ENCODE measurements at regions not wholly inside any gene's neighbourhood (a gene's known extent, or its start where the extent isn't known, plus 50 kb on each side); places are given as distances from the start of the nearest gene placed in this dataset.

DNA sequence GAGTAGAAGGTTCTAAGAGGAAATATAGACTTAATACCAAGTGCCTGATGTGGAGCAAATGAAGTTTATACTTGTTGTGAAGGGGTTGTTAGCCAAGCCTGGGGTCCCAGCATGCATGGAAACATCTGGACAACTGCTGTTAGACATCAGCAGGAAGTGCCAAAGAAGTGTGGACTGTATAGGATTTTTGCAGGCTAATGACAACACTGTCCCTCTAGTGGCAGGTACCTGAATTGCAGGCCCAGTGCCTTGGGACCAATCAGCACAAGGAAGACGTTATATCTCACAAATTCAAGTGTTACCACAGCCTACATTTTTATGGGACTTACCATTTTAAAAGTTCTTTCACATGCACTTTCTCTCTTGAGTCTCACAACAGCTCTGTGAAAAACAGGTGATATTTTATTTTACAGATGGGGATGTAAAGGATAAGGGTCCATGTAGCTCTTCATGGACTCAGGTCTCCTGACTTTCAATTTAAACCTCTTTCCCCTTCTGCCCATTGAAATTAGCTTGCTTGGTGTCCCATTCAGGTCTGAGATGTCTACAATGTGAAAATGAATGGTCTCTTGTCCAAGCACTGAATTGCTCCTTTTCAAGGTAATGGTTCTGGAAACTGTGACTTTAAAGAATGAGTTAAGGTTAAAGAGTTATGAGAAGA lies 89.0 kb upstream of the MAP1B start:
- peak; percentile 76 for FAIRE-seq
- TF ChIP-seq FOXK1 (CRISPR knock-in tag; IDR thresholded peaks at IDR 0.05; ENCODE audit: borderline replicate concordance, low read depth) (peak; percentile 29; the same call in 1 of the 2 replicates), ZNF3 (CRISPR knock-in tag; IDR thresholded peaks at IDR 0.05) (no peak), ELF4 (CRISPR knock-in tag; IDR thresholded peaks at IDR 0.05; ENCODE audit: borderline replicate concordance) (no peak), ZNF777 (CRISPR knock-in tag; IDR thresholded peaks at IDR 0.05) (no peak), DNMT1 (CRISPR knock-in tag; IDR thresholded peaks at IDR 0.05) (no peak), KLF13 (CRISPR knock-in tag; IDR thresholded peaks at IDR 0.05) (no peak), YY1 (IDR thresholded peaks at IDR 0.05; ENCODE audit: insufficient read depth, insufficient replicate concordance, low read depth, low read length) (no peak), TBL1XR1 (IDR thresholded peaks at IDR 0.05; ENCODE audit: borderline replicate concordance, low read length, partially characterized antibody) (no peak), SIX4 (CRISPR knock-in tag; IDR thresholded peaks at IDR 0.05) (no peak), GABPB1 (CRISPR knock-in tag; IDR thresholded peaks at IDR 0.05) (peak; percentile 44; the same call in 1 of the 2 replicates), GFI1 (CRISPR knock-in tag; IDR thresholded peaks at IDR 0.05; ENCODE audit: borderline replicate concordance) (no peak), MIER3 (CRISPR knock-in tag; IDR thresholded peaks at IDR 0.05; ENCODE audit: borderline replicate concordance) (no peak), TEAD3 (CRISPR knock-in tag; optimal IDR thresholded peaks at IDR 0.05; ENCODE audit: borderline replicate concordance) (peak; percentile 40), KDM5B (CRISPR knock-in tag; IDR thresholded peaks at IDR 0.05; ENCODE audit: borderline replicate concordance) (no peak), ZNF558 (CRISPR knock-in tag; IDR thresholded peaks at IDR 0.05; ENCODE audit: borderline replicate concordance) (no peak)
- TF ChIP-seq, protein P1, sequence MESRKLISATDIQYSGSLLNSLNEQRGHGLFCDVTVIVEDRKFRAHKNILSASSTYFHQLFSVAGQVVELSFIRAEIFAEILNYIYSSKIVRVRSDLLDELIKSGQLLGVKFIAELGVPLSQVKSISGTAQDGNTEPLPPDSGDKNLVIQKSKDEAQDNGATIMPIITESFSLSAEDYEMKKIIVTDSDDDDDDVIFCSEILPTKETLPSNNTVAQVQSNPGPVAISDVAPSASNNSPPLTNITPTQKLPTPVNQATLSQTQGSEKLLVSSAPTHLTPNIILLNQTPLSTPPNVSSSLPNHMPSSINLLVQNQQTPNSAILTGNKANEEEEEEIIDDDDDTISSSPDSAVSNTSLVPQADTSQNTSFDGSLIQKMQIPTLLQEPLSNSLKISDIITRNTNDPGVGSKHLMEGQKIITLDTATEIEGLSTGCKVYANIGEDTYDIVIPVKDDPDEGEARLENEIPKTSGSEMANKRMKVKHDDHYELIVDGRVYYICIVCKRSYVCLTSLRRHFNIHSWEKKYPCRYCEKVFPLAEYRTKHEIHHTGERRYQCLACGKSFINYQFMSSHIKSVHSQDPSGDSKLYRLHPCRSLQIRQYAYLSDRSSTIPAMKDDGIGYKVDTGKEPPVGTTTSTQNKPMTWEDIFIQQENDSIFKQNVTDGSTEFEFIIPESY (CRISPR knock-in tag; IDR thresholded peaks at IDR 0.05), result no peak
- TF ChIP-seq, protein P2, sequence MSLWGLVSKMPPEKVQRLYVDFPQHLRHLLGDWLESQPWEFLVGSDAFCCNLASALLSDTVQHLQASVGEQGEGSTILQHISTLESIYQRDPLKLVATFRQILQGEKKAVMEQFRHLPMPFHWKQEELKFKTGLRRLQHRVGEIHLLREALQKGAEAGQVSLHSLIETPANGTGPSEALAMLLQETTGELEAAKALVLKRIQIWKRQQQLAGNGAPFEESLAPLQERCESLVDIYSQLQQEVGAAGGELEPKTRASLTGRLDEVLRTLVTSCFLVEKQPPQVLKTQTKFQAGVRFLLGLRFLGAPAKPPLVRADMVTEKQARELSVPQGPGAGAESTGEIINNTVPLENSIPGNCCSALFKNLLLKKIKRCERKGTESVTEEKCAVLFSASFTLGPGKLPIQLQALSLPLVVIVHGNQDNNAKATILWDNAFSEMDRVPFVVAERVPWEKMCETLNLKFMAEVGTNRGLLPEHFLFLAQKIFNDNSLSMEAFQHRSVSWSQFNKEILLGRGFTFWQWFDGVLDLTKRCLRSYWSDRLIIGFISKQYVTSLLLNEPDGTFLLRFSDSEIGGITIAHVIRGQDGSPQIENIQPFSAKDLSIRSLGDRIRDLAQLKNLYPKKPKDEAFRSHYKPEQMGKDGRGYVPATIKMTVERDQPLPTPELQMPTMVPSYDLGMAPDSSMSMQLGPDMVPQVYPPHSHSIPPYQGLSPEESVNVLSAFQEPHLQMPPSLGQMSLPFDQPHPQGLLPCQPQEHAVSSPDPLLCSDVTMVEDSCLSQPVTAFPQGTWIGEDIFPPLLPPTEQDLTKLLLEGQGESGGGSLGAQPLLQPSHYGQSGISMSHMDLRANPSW (CRISPR knock-in tag; IDR thresholded peaks at IDR 0.05; ENCODE audit: borderline replicate concordance), result no peak
- TF ChIP-seq, protein P3, sequence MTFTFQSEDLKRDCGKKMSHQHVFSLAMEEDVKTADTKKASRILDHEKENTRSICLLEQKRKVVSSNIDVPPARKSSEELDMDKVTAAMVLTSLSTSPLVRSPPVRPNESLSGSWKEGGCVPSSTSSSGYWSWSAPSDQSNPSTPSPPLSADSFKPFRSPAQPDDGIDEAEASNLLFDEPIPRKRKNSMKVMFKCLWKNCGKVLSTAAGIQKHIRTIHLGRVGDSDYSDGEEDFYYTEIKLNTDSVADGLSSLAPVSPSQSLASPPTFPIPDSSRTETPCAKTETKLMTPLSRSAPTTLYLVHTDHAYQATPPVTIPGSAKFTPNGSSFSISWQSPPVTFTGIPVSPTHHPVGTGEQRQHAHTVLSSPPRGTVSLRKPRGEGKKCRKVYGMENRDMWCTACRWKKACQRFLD (CRISPR knock-in tag; IDR thresholded peaks at IDR 0.05; ENCODE audit: borderline replicate concordance), result no peak

More for the DNA sequence above, 89.0 kb upstream of the MAP1B start:
- Histone ChIP-seq H4K20me1 (ENCODE audit: insufficient read depth, low read length) (no peaks in the 10 kb centered on the region), H3K4me2 (ENCODE audit: low read depth, low read length) (no peak overlapping the region), H3K79me2 (ENCODE audit: insufficient read depth, low read length) (no peaks in the 10 kb centered on the region), H3K27me3 (ENCODE audit: control insufficient read depth in 1 of 2, insufficient read depth in 2 of 2, low read length in 2 of 2) (no peaks in the 10 kb centered on the region; a peak in 1 of 5 replicates), H3K27ac (ENCODE audit: extremely low read length, insufficient read depth, low read length) (no peak overlapping the region), H3K4me3 (replicated peaks in 1 of 3; ENCODE audit: insufficient read depth in 1 of 3, low read depth in 2 of 3, low read length in 3 of 3) (no peak overlapping the region), H2AFZ (ENCODE audit: low read length) (no peak overlapping the region), H3K9me3 (ENCODE audit: low read length) (no peaks in the 10 kb centered on the region), H3K4me1 (ENCODE audit: insufficient read depth, low read length) (peaks cover 6% of the 10 kb centered on the region; the same call in 1 of the 2 replicates), H3K9ac (ENCODE audit: insufficient read depth, low read depth, low read length) (no peak overlapping the region), H3K36me3 (replicated peaks in 1 of 2; ENCODE audit: control insufficient read depth in 1 of 2, insufficient read depth in 2 of 2, low read length in 2 of 2) (no peaks in the 10 kb centered on the region)
- WGBS (ENCODE audit: low lambda C conversion rate), result 0% methylated on average over 1 of the region's 1 CpG
- ATAC-seq, result peak; percentile 83
- POLR2A ChIA-PET, result no interaction called here
- in situ Hi-C loops (cut with HindIII; ENCODE audit: extremely low pct_ligation_motif_present, low pct_unique_long_range_greater_than_20kb) (loop anchor here (25.0 kb wide), 1 partner anchor 231 kb away; no protein-coding TSS in a partner anchor), intact Hi-C loops (cut with micrococcal nuclease; ENCODE audit: unreplicated experiment) (loop anchor here (1.0 kb wide), 2 partner anchors 235 to 240 kb away; no protein-coding TSS in a partner anchor)
- CTCF ChIA-PET (ENCODE audit: low intra/inter-chr PET ratio, low total read pairs), result interaction anchor here (1.2 to 2.5 kb wide), 2 partner anchors 235 to 239 kb away, joined by 3 to 25 read pairs; no protein-coding TSS in a partner anchor
- no TSS peak for BruUV-seq (replicated peaks)
- DNase-seq (ENCODE audit: low spot score), result peak; percentile 39
